Natural killer cell (primary cell): ENCODE measurements at regions not wholly inside any gene's neighbourhood (a gene's known extent, or its start where the extent isn't known, plus 50 kb on each side); places are given as distances from the start of the nearest gene placed in this dataset.

ENCODE experiments used
- ATAC-seq, 3 donors: fragments of 150-1000 bp in 2 of 3; fragments of 200-7000 bp in 1 of 3; cut with Tn5 transposase; 1 replicate in 1 of 3; 2 replicates in 2 of 3; pipeline ENCODE4 v1.10.0; 2021; ENCODE audit warnings: mild to moderate bottlenecking in 2 of 3, moderate library complexity in 2 of 3
- DNase-seq, 2 donors: peaks; one replicate each; pipeline versions ENCODE4 v3.0.0 to v3.0.0-alpha.2; 2013 to 2021; ENCODE audit warnings: mixed read lengths in 1 of 2
- H3K27ac ChIP-seq: one replicate; pipeline ENCODE4 v1.5.1; 2013; ENCODE audit warnings: mild to moderate bottlenecking, low read length
- H3K27me3 ChIP-seq: one replicate; pipeline ENCODE4 v1.6.1; 2013; ENCODE audit warnings: low read length; ENCODE audit not compliant: control insufficient read depth, insufficient read depth
- H3K36me3 ChIP-seq: one replicate; pipeline ENCODE4 v1.6.1; 2013; ENCODE audit warnings: low read length; ENCODE audit not compliant: control insufficient read depth, insufficient read depth
- H3K4me1 ChIP-seq: one replicate; pipeline ENCODE4 v1.6.1; 2013; ENCODE audit warnings: low read length; ENCODE audit not compliant: control insufficient read depth, insufficient read depth
- H3K4me3 ChIP-seq: one replicate; pipeline ENCODE4 v1.5.1; 2013; ENCODE audit warnings: low read length
- H3K9me3 ChIP-seq: one replicate; pipeline ENCODE4 v1.6.1; 2013; ENCODE audit warnings: low read length; ENCODE audit not compliant: control insufficient read depth, insufficient read depth
- H3K27ac Mint-ChIP-seq, 2 donors: one replicate each; pipeline ENCODE4 v1.8.0; 2022; ENCODE audit warnings: mild to moderate bottlenecking in 2 of 2, mixed read lengths in 2 of 2, moderate library complexity in 1 of 2
- H3K27me3 Mint-ChIP-seq, 2 donors: one replicate each; pipeline ENCODE4 v1.8.0; 2022; ENCODE audit warnings: low read depth in 2 of 2, mixed read lengths in 2 of 2
- H3K36me3 Mint-ChIP-seq: one replicate; pipeline ENCODE4 v1.8.0; 2022; ENCODE audit warnings: mixed read lengths
- H3K4me1 Mint-ChIP-seq, 2 donors: one replicate each; pipeline ENCODE4 v1.8.0; 2022; ENCODE audit warnings: mixed read lengths in 2 of 2
- H3K4me3 Mint-ChIP-seq: one replicate; pipeline ENCODE4 v1.8.0; 2022; ENCODE audit warnings: mild to moderate bottlenecking, moderate library complexity, mixed read lengths
- H3K9me3 Mint-ChIP-seq, 2 donors: one replicate each; pipeline ENCODE4 v1.8.0; 2022; ENCODE audit warnings: mixed read lengths in 2 of 2
- WGBS: methylation state at CpG from one replicate; pipeline ENCODE4 v1.1.7; 2013; ENCODE audit warnings: missing lambda C conversion rate; ENCODE audit not compliant: insufficient coverage; 5-methylcytosine and 5-hydroxymethylcytosine counted together
- intact Hi-C: fragments of 100-400 bp; cut with micrococcal nuclease; formaldehyde crosslinking; loops from one replicate; pipeline ENCODE4 v1.14.2; 2022
- TF ChIP-seq, protein P1 (sequence below): fragments of 200-600 bp; IDR thresholded peaks from one replicate; pipeline ENCODE4 v1.8.0; 2022; ENCODE audit warnings: antibody characterized with exemption

DNA sequence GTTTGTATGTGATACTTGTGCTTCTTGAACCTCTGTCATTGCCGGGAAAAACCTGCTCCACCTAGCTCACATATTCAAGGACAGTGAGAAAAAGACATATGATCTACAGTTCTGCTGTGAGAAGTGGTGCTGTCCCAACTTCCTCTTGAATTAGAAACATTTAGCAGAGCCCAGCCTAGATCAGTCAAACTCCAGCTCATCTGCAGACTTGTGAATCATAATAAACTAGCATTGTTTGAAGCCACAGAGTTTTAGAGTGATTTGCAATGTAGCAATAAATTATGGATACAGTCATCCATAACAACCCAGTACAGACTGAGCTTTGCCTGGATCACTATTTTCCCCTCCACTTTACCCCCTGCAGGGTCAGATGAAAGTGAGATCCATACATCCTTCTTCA, 497.8 kb downstream of the PLA2G4A start:
- Mint-ChIP-seq H3K27me3 (no peaks in the 10 kb centered on the region), H3K36me3 (no peaks in the 10 kb centered on the region), H3K9me3 (peaks cover 5 to 8% of the 10 kb centered on the region in 2 donors), H3K27ac (no peak overlapping the region), H3K4me1 (no peaks in the 10 kb centered on the region), H3K4me3 (no peak overlapping the region)
- no CpG with 5 or more reads among the region's 1 CpG for WGBS
- DNase-seq, result no peak
- TF ChIP-seq, protein P1, sequence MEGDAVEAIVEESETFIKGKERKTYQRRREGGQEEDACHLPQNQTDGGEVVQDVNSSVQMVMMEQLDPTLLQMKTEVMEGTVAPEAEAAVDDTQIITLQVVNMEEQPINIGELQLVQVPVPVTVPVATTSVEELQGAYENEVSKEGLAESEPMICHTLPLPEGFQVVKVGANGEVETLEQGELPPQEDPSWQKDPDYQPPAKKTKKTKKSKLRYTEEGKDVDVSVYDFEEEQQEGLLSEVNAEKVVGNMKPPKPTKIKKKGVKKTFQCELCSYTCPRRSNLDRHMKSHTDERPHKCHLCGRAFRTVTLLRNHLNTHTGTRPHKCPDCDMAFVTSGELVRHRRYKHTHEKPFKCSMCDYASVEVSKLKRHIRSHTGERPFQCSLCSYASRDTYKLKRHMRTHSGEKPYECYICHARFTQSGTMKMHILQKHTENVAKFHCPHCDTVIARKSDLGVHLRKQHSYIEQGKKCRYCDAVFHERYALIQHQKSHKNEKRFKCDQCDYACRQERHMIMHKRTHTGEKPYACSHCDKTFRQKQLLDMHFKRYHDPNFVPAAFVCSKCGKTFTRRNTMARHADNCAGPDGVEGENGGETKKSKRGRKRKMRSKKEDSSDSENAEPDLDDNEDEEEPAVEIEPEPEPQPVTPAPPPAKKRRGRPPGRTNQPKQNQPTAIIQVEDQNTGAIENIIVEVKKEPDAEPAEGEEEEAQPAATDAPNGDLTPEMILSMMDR, result no peak
- Histone ChIP-seq H3K27ac (no peak overlapping the region), H3K27me3 (no peaks in the 10 kb centered on the region), H3K4me1 (no peaks in the 10 kb centered on the region), H3K9me3 (no peaks in the 10 kb centered on the region), H3K36me3 (no peaks in the 10 kb centered on the region), H3K4me3 (no peak overlapping the region)
- ATAC-seq, result no peak
- intact Hi-C loops, result no loop called here

DNA sequence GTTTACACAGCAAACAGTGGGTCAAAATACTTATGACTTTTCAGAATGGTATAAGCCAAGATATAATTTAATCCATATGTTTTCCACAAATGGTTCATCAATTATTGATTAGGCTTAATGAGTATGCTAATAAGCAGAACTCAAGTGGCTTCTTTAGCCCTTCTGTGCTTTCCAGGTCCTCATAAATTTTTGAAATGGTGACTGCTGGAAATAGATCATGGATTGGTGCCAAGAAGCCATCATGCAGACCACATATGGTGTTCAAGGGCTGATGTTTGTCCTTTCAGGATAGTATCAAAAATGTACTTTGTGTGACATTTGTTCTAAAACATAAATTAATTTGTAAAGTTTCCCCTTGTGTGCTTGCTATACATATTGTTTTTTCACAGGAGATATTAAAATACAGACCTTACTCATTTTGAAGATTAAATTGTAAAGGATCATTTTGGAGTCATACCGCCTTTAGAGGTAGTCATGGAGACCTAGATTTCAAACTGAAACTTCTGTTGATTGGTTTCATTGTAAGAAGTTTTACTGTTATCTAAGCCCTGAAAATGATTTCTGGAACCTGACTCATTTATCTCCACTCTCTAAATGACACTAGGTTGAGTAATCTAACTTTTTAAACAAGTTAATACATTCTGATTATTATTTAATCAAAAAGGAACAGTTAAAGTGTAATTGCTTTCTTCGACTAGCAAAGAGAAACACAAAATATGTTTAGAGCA, 507.9 kb downstream of the PLA2G4A start:
- Mint-ChIP-seq H3K27me3 (no peaks in the 10 kb centered on the region), H3K4me3 (no peak overlapping the region), H3K4me1 (no peaks in the 10 kb centered on the region), H3K36me3 (peaks cover 7% of the 10 kb centered on the region), H3K27ac (no peak overlapping the region), H3K9me3 (peaks cover 8 to 9% of the 10 kb centered on the region in 2 donors)
- 75% methylated on average over 1 of the region's 2 CpGs for WGBS
- ATAC-seq, result no peak
- Histone ChIP-seq H3K4me3 (no peak overlapping the region), H3K27me3 (no peaks in the 10 kb centered on the region), H3K9me3 (no peaks in the 10 kb centered on the region), H3K4me1 (no peaks in the 10 kb centered on the region), H3K36me3 (no peaks in the 10 kb centered on the region), H3K27ac (no peak overlapping the region)
- TF ChIP-seq, protein P1, result no peak
- intact Hi-C loops, result no loop called here
- no peak for DNase-seq

DNA sequence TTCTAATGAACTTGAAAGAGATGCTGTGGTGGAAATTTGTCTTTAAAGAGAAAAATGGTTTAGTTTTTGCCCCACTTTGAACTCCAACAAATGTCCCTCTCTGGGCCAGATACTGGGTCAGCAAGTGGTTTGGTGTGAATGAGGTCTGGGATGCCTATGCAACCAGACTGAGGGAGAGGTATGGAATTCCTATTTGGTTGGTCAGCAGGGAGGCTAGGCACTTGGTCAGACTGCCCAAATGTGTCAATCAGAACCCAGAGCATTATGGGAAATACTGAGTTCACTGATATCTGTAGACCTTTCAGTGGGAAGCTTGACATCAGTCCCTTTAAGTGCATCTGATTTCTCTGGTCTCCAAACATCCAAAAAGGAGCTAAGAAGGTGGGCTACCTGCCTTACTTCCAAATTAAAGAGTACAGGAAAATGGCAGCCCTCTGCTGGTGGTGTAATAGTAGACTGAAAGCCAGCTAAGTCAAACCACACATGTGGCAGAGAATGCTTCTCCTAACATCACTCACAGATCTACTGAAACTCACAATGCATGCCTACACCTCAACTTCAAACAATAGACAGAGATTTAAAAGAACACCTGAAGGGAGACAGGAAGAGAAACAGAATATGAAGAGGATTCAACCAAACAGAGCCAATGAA, 510.1 kb downstream of the PLA2G4A start:
- Histone ChIP-seq H3K27me3 (no peaks in the 10 kb centered on the region), H3K4me1 (no peaks in the 10 kb centered on the region), H3K36me3 (no peaks in the 10 kb centered on the region), H3K9me3 (no peaks in the 10 kb centered on the region), H3K4me3 (no peak overlapping the region), H3K27ac (no peak overlapping the region)
- TF ChIP-seq, protein P1, result no peak
- H3K4me1 Mint-ChIP-seq, result no peaks in the 10 kb centered on the region
- H3K4me3 Mint-ChIP-seq, result no peak overlapping the region
- H3K27ac Mint-ChIP-seq, result no peak overlapping the region
- H3K9me3 Mint-ChIP-seq, result peaks cover 5 to 9% of the 10 kb centered on the region in 2 donors
- intact Hi-C loops, result no loop called here
- no peaks in the 10 kb centered on the region for H3K27me3 Mint-ChIP-seq
- peaks cover 7% of the 10 kb centered on the region for H3K36me3 Mint-ChIP-seq
- ATAC-seq (no peak), DNase-seq (no peak)
